Subcutaneous abdominal adipose tissue (tissue), 5 donors: ENCODE measurements at regions not wholly inside any gene's neighbourhood (a gene's known extent, or its start where the extent isn't known, plus 50 kb on each side); places are given as distances from the start of the nearest gene placed in this dataset.
"Not testable (repeated sequence)": the region's sequence is repeated elsewhere in the genome, so short reads cannot be mapped to it uniquely, and the experiment has no call there.

ENCODE experiments used
- H3K27ac ChIP-seq: one replicate; pipeline ENCODE4 v1.7.0; 2013; ENCODE audit warnings: low read depth, mild to moderate bottlenecking, inconsistent platforms, low read length, moderate library complexity
- H3K27me3 ChIP-seq, 5 donors: one replicate each; pipeline ENCODE4 v1.7.0; 2013; ENCODE audit warnings: low read length in 5 of 5, inconsistent platforms in 1 of 5; ENCODE audit not compliant: control insufficient read depth in 5 of 5, insufficient read depth in 4 of 5
- H3K36me3 ChIP-seq, 5 donors: one replicate each; pipeline ENCODE4 v1.7.0; 2013; ENCODE audit warnings: low read length in 5 of 5; ENCODE audit not compliant: control insufficient read depth in 5 of 5, insufficient read depth in 5 of 5
- H3K4me1 ChIP-seq, 5 donors: one replicate each; pipeline ENCODE4 v1.7.0; 2013; ENCODE audit warnings: low read length in 5 of 5, mild to moderate bottlenecking in 3 of 5, moderate library complexity in 1 of 5; ENCODE audit not compliant: control insufficient read depth in 5 of 5, insufficient read depth in 5 of 5
- H3K4me3 ChIP-seq, 5 donors: one replicate each; pipeline ENCODE4 v1.7.0; 2013; ENCODE audit warnings: low read length in 5 of 5, low read depth in 1 of 5
- H3K9ac ChIP-seq, 5 donors: one replicate each; pipeline ENCODE4 v1.7.0; 2013; ENCODE audit warnings: low read length in 5 of 5, mild to moderate bottlenecking in 4 of 5, moderate library complexity in 3 of 5
- H3K9me3 ChIP-seq, 5 donors: one replicate each; pipeline ENCODE4 v1.7.0; 2013; ENCODE audit warnings: low read length in 5 of 5; ENCODE audit not compliant: control insufficient read depth in 5 of 5
- donor health status: healthy.
- donor health status: healthy.
- donor health status: healthy.
- donor health status: healthy.
- donor health status: healthy.

DNA sequence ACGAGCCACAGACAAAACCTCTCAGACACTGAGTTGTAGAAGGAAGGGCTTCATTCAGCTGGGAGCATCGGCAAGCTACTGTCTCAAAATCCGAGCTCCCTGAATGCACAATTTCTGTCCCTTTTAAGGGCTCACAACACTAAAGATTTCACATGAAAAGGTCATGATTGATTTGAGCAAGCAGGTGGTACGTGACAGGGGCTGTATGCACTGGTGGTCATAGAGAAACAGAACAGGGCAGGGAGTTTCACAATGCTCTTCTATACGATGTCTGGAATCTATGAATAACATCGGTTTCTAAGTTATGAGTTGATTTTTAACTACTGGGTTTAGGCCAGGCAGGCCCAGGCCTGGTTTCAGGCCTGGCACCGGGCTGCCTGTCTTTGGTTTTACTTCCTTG lies 124.3 kb upstream of the CCNG1 start:
- not testable (repeated sequence) for H3K27me3 ChIP-seq, H3K27ac ChIP-seq, H3K4me1 ChIP-seq, H3K9ac ChIP-seq, H3K4me3 ChIP-seq, H3K36me3 ChIP-seq
- H3K9me3 ChIP-seq = peaks cover 0 to 14% (median 6%) of the 10 kb centered on the region in 5 donors

GRCh38 chr5:163316374-163316773 lies 121.0 kb upstream of the CCNG1 start:
- H3K36me3 ChIP-seq, H3K27me3 ChIP-seq, H3K9ac ChIP-seq, H3K27ac ChIP-seq, H3K4me3 ChIP-seq, H3K4me1 ChIP-seq: not testable (repeated sequence)
- H3K9me3 ChIP-seq = peaks cover 0 to 14% (median 6%) of the 10 kb centered on the region in 5 donors

- H3K9me3 ChIP-seq = peaks cover 0 to 5% (median 0%) of the 10 kb centered on the region in 5 donors
- H3K27ac ChIP-seq = no peak overlapping the region
- no peaks in the 10 kb centered on the region for H3K27me3 ChIP-seq
- H3K36me3 ChIP-seq = no peaks in the 10 kb centered on the region
- no peaks in the 10 kb centered on the region for H3K4me1 ChIP-seq
- no peak overlapping the region for H3K9ac ChIP-seq
- no peak overlapping the region for H3K4me3 ChIP-seq
Observed at GRCh38 chr5:163318707-163319106, 118.7 kb upstream of the CCNG1 start.

- Histone ChIP-seq H3K4me1 (no peaks in the 10 kb centered on the region), H3K36me3 (no peaks in the 10 kb centered on the region), H3K27ac (no peak overlapping the region), H3K27me3 (no peaks in the 10 kb centered on the region), H3K9me3 (no peaks in the 10 kb centered on the region), H3K9ac (no peak overlapping the region), H3K4me3 (no peak overlapping the region)
Observed at GRCh38 chr5:163321511-163321910, 115.9 kb upstream of the CCNG1 start.

DNA sequence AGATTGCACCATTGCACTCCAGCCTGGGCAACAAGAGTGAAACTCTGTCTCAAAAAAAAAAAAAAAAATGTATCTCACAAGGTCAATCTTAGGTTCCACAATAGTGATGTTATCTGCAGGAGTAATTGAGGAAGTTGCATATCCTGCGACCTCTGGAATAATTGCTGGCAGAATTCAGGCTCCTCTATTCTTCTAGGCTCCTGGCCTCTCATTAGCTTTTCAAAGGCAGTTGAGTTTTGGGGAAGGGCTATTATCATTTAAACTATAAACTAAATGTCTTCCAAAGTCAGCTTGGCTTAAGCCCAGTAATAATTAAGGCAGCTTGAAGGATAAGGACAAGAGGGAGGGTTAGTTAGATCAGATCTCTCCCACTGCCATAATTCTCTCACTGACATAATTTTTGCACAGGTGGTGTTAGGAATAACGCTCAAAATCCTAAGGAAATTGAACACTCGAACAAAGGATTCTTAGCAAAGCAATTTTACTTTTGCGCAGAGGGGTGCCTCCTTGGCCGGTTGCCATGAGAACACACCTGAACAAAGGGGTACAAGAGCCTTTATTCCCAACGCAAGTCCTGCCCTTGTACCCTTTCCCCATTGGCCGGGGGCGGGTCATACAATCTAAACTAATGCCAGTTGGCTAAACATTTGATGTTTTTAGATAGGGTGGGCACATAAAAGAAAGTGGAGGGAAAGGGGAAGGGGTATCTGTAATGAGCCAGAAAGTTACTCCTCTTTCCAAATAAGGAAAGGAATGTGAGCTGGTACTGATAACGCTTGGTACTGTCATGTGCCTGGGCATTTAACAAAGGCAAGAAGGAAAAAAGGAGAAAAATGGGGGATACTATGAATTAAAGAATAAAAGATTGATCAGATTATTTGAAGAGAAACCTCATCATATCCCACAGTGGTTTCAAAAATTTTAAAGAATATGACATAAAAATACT lies 106.4 kb upstream of the CCNG1 start:
- Histone ChIP-seq H3K27ac (no peak overlapping the region), H3K27me3 (no peaks in the 10 kb centered on the region), H3K4me3 (no peak overlapping the region), H3K36me3 (no peaks in the 10 kb centered on the region), H3K9me3 (no peaks in the 10 kb centered on the region), H3K9ac (no peak overlapping the region), H3K4me1 (peaks cover 0 to 5% (median 0%) of the 10 kb centered on the region in 5 donors)

- H3K4me3 ChIP-seq, H3K9me3 ChIP-seq, H3K27me3 ChIP-seq, H3K4me1 ChIP-seq, H3K9ac ChIP-seq, H3K27ac ChIP-seq, H3K36me3 ChIP-seq: not testable (repeated sequence)
Observed at GRCh38 chr5:163336074-163336473, 101.3 kb upstream of the CCNG1 start.

- peaks cover 0 to 7% (median 0%) of the 10 kb centered on the region in 5 donors for H3K4me1 ChIP-seq
- no peaks in the 10 kb centered on the region for H3K27me3 ChIP-seq
- no peak overlapping the region for H3K4me3 ChIP-seq
- no peaks in the 10 kb centered on the region for H3K36me3 ChIP-seq
- no peak overlapping the region for H3K27ac ChIP-seq
- no peaks in the 10 kb centered on the region for H3K9me3 ChIP-seq
- no peak overlapping the region for H3K9ac ChIP-seq
Observed at GRCh38 chr5:163339148-163339547, 98.2 kb upstream of the CCNG1 start.

DNA sequence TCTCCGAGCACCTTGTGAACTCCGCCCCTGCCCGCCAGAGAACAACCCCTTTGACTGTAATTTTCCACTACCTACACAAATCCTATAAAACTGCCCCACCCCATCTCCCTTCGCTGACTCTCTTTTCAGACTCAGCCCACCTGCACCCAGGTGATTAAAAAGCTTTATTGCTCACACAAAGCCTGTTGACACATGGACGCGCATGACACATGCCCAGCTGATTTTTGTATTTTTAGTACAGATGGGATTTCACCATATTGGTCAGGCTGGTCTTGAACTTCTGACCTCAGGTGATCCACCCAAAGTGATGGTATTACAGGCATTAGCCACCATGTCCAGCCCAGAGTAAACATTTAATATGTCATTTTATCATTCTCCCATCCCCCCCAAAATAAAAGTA lies 97.0 kb upstream of the CCNG1 start:
- peaks cover 0 to 14% (median 0%) of the 10 kb centered on the region in 5 donors for H3K4me1 ChIP-seq
- not testable (repeated sequence) for H3K4me3 ChIP-seq, H3K27ac ChIP-seq, H3K9me3 ChIP-seq, H3K27me3 ChIP-seq, H3K9ac ChIP-seq, H3K36me3 ChIP-seq

GRCh38 chr5:163342306-163342705 lies 95.1 kb upstream of the CCNG1 start:
- Histone ChIP-seq H3K4me3 (no peak overlapping the region), H3K27me3 (no peaks in the 10 kb centered on the region), H3K36me3 (no peaks in the 10 kb centered on the region), H3K27ac (no peak overlapping the region), H3K4me1 (peaks cover 0 to 14% (median 0%) of the 10 kb centered on the region in 5 donors), H3K9me3 (no peaks in the 10 kb centered on the region), H3K9ac (no peak overlapping the region)

DNA sequence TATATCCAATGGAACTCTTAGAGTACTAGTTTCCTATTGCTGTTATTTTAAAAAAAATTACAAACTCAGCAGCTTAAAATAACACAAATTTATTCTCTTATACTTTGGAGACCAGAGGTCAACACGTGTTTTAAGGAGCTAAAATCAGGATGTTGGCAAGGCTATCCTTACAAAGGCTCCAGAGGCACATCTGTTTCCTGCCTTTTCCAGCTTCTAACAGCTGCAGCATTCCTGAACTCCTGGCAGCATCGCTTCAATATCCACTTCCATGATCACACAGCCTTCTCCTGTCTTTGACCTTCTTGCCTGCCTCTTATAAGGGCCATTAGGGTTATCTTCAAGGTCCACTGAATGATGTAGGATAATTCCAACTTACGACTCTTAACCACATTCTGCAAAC lies 92.2 kb upstream of the CCNG1 start:
- peaks cover 0 to 11% (median 3%) of the 10 kb centered on the region in 5 donors for H3K4me1 ChIP-seq
- no peak overlapping the region for H3K4me3 ChIP-seq
- no peak overlapping the region for H3K9ac ChIP-seq

More for the DNA sequence above, 92.2 kb upstream of the CCNG1 start:
- H3K27me3 ChIP-seq = no peaks in the 10 kb centered on the region
- no peaks in the 10 kb centered on the region for H3K36me3 ChIP-seq
- no peak overlapping the region for H3K27ac ChIP-seq
- H3K9me3 ChIP-seq = no peaks in the 10 kb centered on the region
